KMS-11 (cell line): ENCODE measurements at regions not wholly inside any gene's neighbourhood (a gene's known extent, or its start where the extent isn't known, plus 50 kb on each side); places are given as distances from the start of the nearest gene placed in this dataset.

ENCODE experiments used
- H2AFZ ChIP-seq: fragments of 200-600 bp; sonication (generic); 2 replicates; pipeline ENCODE4 v1.6.1; 2016; ENCODE audit warnings: antibody characterized with exemption, mixed run types, low read depth
- H3K27ac ChIP-seq: fragments of 200-600 bp; sonication (generic); 2 replicates; pipeline ENCODE4 v1.6.1; 2016; ENCODE audit warnings: mild to moderate bottlenecking, mixed run types
- H3K27me3 ChIP-seq: fragments of 200-600 bp; sonication (generic); 2 replicates; pipeline ENCODE4 v1.6.1; 2017; ENCODE audit warnings: mild to moderate bottlenecking, low read depth, mixed run types, moderate library complexity; ENCODE audit not compliant: insufficient read depth
- H3K36me3 ChIP-seq: fragments of 200-600 bp; sonication (generic); 2 replicates; pipeline ENCODE4 v1.6.1; 2017; ENCODE audit warnings: mild to moderate bottlenecking, mixed run types; ENCODE audit not compliant: insufficient read depth
- H3K4me1 ChIP-seq: fragments of 200-600 bp; sonication (generic); 2 replicates; pipeline ENCODE4 v1.6.1; 2016; ENCODE audit warnings: mild to moderate bottlenecking, low read depth, mixed run types; ENCODE audit not compliant: poor library complexity, severe bottlenecking
- H3K4me2 ChIP-seq: fragments of 200-600 bp; sonication (generic); 2 replicates; pipeline ENCODE4 v1.7.0; 2016; ENCODE audit warnings: mild to moderate bottlenecking, mixed run types
- H3K4me3 ChIP-seq: fragments of 200-600 bp; sonication (generic); IDR thresholded peaks from 2 replicates; pipeline ENCODE4 v1.6.1; 2017; ENCODE audit warnings: low read depth, low read length, mixed read lengths; ENCODE audit not compliant: insufficient read depth
- H3K79me2 ChIP-seq: fragments of 200-600 bp; sonication (generic); 2 replicates; pipeline ENCODE4 v1.6.1; 2016; ENCODE audit warnings: low read depth, mixed run types; ENCODE audit not compliant: insufficient read depth
- H3K9ac ChIP-seq: fragments of 200-600 bp; sonication (generic); 2 replicates; pipeline ENCODE4 v1.6.1; 2016; ENCODE audit warnings: mild to moderate bottlenecking, mixed run types
- H4K20me1 ChIP-seq: fragments of 200-600 bp; sonication (generic); 2 replicates; pipeline ENCODE4 v1.6.1; 2016; ENCODE audit warnings: mild to moderate bottlenecking, mixed run types; ENCODE audit not compliant: insufficient read depth
- TF ChIP-seq, protein P1 (sequence below): fragments of 200-600 bp; sonication (generic); conservative IDR thresholded peaks from 2 replicates; pipeline ENCODE4 v1.6.1; 2017; ENCODE audit warnings: low read depth, mild to moderate bottlenecking, antibody characterized with exemption, low read length, moderate library complexity, mixed read lengths

DNA sequence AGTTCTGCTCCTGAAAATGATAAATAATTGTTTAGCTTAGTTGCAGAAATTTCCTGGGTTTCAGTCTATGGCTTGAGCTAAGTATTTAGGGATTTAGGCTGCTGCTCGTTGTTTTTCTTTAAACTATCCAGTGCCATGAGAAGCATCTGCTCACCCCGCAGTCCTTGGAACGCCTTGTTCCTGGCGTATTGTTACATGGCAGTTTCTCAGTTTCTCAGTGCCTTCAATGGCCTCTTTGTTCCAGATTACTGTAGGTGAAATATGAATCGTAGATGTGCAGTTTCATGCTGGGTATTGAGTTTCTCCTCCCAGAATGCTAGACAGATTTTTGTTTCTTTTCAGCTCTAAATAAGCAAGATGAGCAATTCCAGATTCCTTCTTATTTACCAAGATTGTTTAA lies 269.5 kb upstream of the GBE1 start:
- H3K27me3 ChIP-seq: no peaks in the 10 kb centered on the region
- TF ChIP-seq, protein P1, sequence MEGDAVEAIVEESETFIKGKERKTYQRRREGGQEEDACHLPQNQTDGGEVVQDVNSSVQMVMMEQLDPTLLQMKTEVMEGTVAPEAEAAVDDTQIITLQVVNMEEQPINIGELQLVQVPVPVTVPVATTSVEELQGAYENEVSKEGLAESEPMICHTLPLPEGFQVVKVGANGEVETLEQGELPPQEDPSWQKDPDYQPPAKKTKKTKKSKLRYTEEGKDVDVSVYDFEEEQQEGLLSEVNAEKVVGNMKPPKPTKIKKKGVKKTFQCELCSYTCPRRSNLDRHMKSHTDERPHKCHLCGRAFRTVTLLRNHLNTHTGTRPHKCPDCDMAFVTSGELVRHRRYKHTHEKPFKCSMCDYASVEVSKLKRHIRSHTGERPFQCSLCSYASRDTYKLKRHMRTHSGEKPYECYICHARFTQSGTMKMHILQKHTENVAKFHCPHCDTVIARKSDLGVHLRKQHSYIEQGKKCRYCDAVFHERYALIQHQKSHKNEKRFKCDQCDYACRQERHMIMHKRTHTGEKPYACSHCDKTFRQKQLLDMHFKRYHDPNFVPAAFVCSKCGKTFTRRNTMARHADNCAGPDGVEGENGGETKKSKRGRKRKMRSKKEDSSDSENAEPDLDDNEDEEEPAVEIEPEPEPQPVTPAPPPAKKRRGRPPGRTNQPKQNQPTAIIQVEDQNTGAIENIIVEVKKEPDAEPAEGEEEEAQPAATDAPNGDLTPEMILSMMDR: no peak
- H3K4me1 ChIP-seq: peaks cover 20% of the 10 kb centered on the region
- H3K36me3 ChIP-seq: no peaks in the 10 kb centered on the region
- H2AFZ ChIP-seq: peak overlapping the region; percentile 73
- H3K4me3 ChIP-seq: no peak overlapping the region
- no peaks in the 10 kb centered on the region for H3K79me2 ChIP-seq
- no peaks in the 10 kb centered on the region for H4K20me1 ChIP-seq
- peak overlapping the region; percentile 41 for H3K4me2 ChIP-seq
- peak overlapping the region; percentile 43; the same call in 1 of the 2 replicates for H3K27ac ChIP-seq
- H3K9ac ChIP-seq: no peak overlapping the region; the same call in 1 of the 2 replicates

DNA sequence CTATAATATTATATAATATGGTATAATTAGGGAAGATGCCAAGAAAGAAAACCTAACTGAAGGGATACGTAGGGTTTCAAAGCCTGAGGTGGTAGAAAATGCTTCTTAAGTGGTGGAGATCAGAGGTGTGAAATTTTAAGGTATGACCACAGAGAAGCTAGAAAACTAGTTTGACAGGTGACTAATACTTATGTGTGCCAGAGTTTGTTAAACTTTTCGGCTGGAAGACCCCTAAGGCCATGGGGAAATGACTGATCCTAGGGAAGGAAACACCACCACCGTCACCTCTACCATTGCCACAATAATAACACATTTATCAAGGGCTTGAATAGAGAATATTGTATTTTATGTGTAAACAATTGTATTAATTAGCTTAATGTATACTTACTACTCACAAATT lies 261.4 kb upstream of the GBE1 start:
- H4K20me1 ChIP-seq: no peaks in the 10 kb centered on the region
- H3K4me1 ChIP-seq: peaks cover 16% of the 10 kb centered on the region
- no peaks in the 10 kb centered on the region for H3K36me3 ChIP-seq
- H3K9ac ChIP-seq: no peak overlapping the region
- TF ChIP-seq, protein P1: no peak
- no peaks in the 10 kb centered on the region for H3K27me3 ChIP-seq
- H3K4me3 ChIP-seq: no peak overlapping the region
- H3K27ac ChIP-seq: no peak overlapping the region
- no peak overlapping the region for H2AFZ ChIP-seq
- no peak overlapping the region for H3K4me2 ChIP-seq
- no peaks in the 10 kb centered on the region for H3K79me2 ChIP-seq

DNA sequence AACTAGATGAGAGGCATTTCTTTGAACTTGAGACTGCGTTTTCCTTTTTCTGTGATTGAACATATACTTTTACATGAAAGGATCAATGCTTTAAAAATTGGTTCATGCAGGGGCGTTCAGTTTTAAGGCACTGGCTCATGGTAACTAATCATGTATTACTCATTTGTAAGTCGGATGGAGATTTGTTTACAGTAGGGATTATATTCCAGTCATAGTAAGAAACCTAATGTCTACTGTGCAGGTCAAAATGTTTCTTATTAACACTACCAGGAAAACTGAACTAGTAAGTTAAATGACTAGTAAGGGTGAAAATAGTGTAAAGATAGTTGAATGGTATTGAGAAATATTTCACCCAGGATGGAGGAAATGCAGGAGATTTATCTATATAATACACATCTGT lies 258.8 kb upstream of the GBE1 start:
- Histone ChIP-seq H3K79me2 (no peaks in the 10 kb centered on the region), H3K27ac (no peak overlapping the region), H3K4me2 (no peak overlapping the region), H4K20me1 (no peaks in the 10 kb centered on the region), H3K9ac (no peak overlapping the region), H3K27me3 (no peaks in the 10 kb centered on the region), H3K4me3 (no peak overlapping the region), H3K36me3 (no peaks in the 10 kb centered on the region), H3K4me1 (peaks cover 13% of the 10 kb centered on the region), H2AFZ (no peak overlapping the region)
- TF ChIP-seq, protein P1: no peak

DNA sequence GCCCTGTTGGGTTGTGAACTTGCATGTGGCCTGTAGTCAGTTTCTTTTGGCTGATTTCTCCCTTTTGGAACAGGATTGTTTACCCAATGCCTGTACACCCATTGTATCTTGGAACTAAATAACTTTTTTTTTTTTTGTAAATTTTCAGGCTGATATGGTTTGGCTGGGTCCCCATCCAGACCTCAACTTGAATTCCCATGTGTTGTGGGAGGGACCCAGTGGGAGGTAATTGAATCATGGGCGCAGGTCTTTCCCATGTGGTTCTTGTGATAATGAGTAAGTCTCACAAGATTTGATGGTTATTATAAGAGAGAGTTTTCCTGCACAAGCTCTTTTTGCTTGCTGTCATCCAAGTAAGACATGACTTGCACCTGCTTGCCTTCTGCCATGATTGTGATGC lies 253.8 kb upstream of the GBE1 start:
- H3K9ac ChIP-seq: no peak overlapping the region
- H3K27ac ChIP-seq: no peak overlapping the region
- H3K79me2 ChIP-seq: no peaks in the 10 kb centered on the region
- no peak overlapping the region for H2AFZ ChIP-seq
- no peaks in the 10 kb centered on the region for H4K20me1 ChIP-seq
- H3K4me2 ChIP-seq: no peak overlapping the region
- no peaks in the 10 kb centered on the region for H3K4me1 ChIP-seq
- H3K27me3 ChIP-seq: no peaks in the 10 kb centered on the region
- no peaks in the 10 kb centered on the region for H3K36me3 ChIP-seq
- no peak overlapping the region for H3K4me3 ChIP-seq
- TF ChIP-seq, protein P1: no peak
